ENCODE measurements at regions not wholly inside any gene's neighbourhood (a gene's known extent, or its start where the extent isn't known, plus 50 kb on each side); places are given as distances from the start of the nearest gene placed in this dataset.

- Histone ChIP-seq H3K9me1 (replicated peaks; ENCODE audit: control insufficient read depth, extremely low read depth, insufficient read depth, low read length) (no peaks in the 10 kb centered on the region), H3K4me2 (ENCODE audit: insufficient read depth, low read length) (no peak overlapping the region), H2AFZ (ENCODE audit: low read depth, low read length) (no peak overlapping the region), H3K36me3 (ENCODE audit: control insufficient read depth in 2 of 2, extremely low read depth in 1 of 2, insufficient read depth in 2 of 2, low read length in 2 of 2) (no peaks in the 10 kb centered on the region), H3K79me2 (ENCODE audit: control insufficient read depth, insufficient read depth, low read length) (no peaks in the 10 kb centered on the region), H3K9ac (replicated peaks; ENCODE audit: extremely low read depth, insufficient read depth, low read length) (no peak overlapping the region), H3K27me3 (ENCODE audit: control insufficient read depth in 2 of 2, insufficient read depth in 2 of 2, low read length in 2 of 2) (no peaks in the 10 kb centered on the region), H3K4me3 (replicated peaks in 1 of 3; ENCODE audit: insufficient read depth in 1 of 3, low read depth in 1 of 3, low read length in 3 of 3) (no peak overlapping the region), H3K9me3 (replicated peaks; ENCODE audit: control insufficient read depth, insufficient read depth, low read length) (peaks cover 6% of the 10 kb centered on the region), H3K27ac (ENCODE audit: insufficient read depth, low read depth, low read length) (no peak overlapping the region), H3K4me1 (ENCODE audit: control insufficient read depth, extremely low read depth, insufficient read depth, low read length) (no peaks in the 10 kb centered on the region), H4K20me1 (replicated peaks; ENCODE audit: control insufficient read depth, extremely low read depth, insufficient read depth, low read length) (no peaks in the 10 kb centered on the region)
- intact Hi-C loops (cut with micrococcal nuclease), result no loop called here
- DNase-seq (ENCODE audit: low read depth, low spot score), result no peak
- no peak for FAIRE-seq
- TF ChIP-seq GATA2 (IDR thresholded peaks at IDR 0.05; ENCODE audit: insufficient read depth, insufficient read length, low read depth, low read length), result no peak
- TF ChIP-seq, protein P1, sequence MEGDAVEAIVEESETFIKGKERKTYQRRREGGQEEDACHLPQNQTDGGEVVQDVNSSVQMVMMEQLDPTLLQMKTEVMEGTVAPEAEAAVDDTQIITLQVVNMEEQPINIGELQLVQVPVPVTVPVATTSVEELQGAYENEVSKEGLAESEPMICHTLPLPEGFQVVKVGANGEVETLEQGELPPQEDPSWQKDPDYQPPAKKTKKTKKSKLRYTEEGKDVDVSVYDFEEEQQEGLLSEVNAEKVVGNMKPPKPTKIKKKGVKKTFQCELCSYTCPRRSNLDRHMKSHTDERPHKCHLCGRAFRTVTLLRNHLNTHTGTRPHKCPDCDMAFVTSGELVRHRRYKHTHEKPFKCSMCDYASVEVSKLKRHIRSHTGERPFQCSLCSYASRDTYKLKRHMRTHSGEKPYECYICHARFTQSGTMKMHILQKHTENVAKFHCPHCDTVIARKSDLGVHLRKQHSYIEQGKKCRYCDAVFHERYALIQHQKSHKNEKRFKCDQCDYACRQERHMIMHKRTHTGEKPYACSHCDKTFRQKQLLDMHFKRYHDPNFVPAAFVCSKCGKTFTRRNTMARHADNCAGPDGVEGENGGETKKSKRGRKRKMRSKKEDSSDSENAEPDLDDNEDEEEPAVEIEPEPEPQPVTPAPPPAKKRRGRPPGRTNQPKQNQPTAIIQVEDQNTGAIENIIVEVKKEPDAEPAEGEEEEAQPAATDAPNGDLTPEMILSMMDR (IDR thresholded peaks at IDR 0.05; ENCODE audit: extremely low read depth in 1 of 2, insufficient read depth in 1 of 2, low read depth in 1 of 2, low read length in 2 of 2), result no peak
- TF ChIP-seq EZH2 (IDR thresholded peaks at IDR 0.05; ENCODE audit: borderline replicate concordance, low read depth, low read length, severe bottlenecking), result no peak
- no peak for TF ChIP-seq MYC (IDR thresholded peaks at IDR 0.05; ENCODE audit: low read depth, low read length)
- no peak for TF ChIP-seq JUN (IDR thresholded peaks at IDR 0.05; ENCODE audit: borderline replicate concordance, insufficient read depth, insufficient read length, low read depth)
- no peak for TF ChIP-seq POLR2A (IDR thresholded peaks at IDR 0.05; ENCODE audit: low read depth, low read length)
- no peak for TF ChIP-seq POLR2AphosphoS5 (IDR thresholded peaks at IDR 0.05; ENCODE audit: insufficient read depth, low read depth, low read length)
- TF ChIP-seq, protein P2, sequence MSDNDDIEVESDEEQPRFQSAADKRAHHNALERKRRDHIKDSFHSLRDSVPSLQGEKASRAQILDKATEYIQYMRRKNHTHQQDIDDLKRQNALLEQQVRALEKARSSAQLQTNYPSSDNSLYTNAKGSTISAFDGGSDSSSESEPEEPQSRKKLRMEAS (IDR thresholded peaks at IDR 0.05; ENCODE audit: insufficient read depth, insufficient read length), result no peak
- no peak for TF ChIP-seq FOS (IDR thresholded peaks at IDR 0.05; ENCODE audit: borderline replicate concordance, insufficient read depth, low read length)
- ChIA-PET CTCF (no interaction called here), POLR2A (no interaction called here)
- BruUV-seq (replicated peaks), result no TSS peak
- dilution Hi-C loops (cut with MboI; ENCODE audit: extremely low pct_ligation_motif_present, low sequenced_read_pairs), result no loop called here
Observed at GRCh38 chr5:159704160-159704559, 212.1 kb upstream of the ADRA1B start.
